Panc1 (cell line): ENCODE measurements at regions not wholly inside any gene's neighbourhood (a gene's known extent, or its start where the extent isn't known, plus 50 kb on each side); places are given as distances from the start of the nearest gene placed in this dataset.

ENCODE experiments used
- POLR2AphosphoS5 ChIP-seq: IDR thresholded peaks from 2 replicates; pipeline ENCODE4 v1.6.1; 2012; ENCODE audit warnings: mild to moderate bottlenecking, low read depth, low read length, moderate library complexity
- TCF7L2 ChIP-seq: IDR thresholded peaks from 2 replicates; pipeline ENCODE4 v1.6.1; 2011; ENCODE audit warnings: mild to moderate bottlenecking, low read depth, low read length, inconsistent platforms
- TF ChIP-seq, protein P1 (sequence below): fragments of 450-650 bp; IDR thresholded peaks from 2 replicates; pipeline ENCODE4 v1.5.1; 2017; ENCODE audit warnings: mild to moderate bottlenecking
- TF ChIP-seq, protein P2 (sequence below), 2 experiments: IDR thresholded peaks; 2 replicates each; pipeline ENCODE4 v1.6.1; 2011 to 2012; ENCODE audit warnings: low read depth in 2 of 2, control low read depth in 1 of 2, low read length in 1 of 2, mild to moderate bottlenecking in 1 of 2, moderate library complexity in 1 of 2; ENCODE audit not compliant: insufficient read depth in 1 of 2

DNA sequence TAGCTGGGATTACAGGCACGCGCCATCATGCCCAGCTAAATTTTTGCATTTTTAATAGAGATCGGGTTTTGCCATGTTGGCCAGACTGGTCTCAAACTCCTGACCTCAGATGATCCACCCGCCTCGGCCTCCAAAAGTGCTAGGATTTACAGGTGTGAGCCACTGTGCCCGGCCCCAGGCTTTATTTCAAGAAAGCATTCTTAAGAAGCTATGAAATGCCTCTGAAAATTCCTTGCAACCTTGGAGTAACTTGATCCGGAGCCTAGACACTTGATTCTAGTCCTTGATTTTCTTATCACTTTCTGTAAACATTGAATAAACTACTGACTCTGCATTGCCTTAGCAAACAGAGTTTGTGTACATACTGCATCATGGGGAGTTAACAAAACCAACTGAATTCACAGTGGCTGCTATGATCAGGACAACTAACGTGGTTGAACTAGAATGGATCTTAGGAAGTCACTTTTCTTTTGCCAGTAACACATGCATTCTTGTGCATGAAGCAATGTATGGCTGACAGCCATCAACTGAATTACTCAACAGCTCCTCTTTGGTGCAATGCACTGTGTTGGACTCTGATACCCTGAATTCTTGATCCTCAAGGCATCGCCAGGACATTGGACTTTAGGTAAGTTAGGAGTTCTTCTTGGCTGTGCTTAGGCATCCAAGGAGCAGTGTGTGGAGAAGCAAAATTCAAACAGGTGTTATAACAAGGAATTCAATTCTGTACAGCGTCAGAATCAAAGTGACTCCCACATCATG, 102.8 kb upstream of the TMEM170B start:
- TF ChIP-seq POLR2AphosphoS5 (no peak), TCF7L2 (no peak)
- TF ChIP-seq, protein P1, sequence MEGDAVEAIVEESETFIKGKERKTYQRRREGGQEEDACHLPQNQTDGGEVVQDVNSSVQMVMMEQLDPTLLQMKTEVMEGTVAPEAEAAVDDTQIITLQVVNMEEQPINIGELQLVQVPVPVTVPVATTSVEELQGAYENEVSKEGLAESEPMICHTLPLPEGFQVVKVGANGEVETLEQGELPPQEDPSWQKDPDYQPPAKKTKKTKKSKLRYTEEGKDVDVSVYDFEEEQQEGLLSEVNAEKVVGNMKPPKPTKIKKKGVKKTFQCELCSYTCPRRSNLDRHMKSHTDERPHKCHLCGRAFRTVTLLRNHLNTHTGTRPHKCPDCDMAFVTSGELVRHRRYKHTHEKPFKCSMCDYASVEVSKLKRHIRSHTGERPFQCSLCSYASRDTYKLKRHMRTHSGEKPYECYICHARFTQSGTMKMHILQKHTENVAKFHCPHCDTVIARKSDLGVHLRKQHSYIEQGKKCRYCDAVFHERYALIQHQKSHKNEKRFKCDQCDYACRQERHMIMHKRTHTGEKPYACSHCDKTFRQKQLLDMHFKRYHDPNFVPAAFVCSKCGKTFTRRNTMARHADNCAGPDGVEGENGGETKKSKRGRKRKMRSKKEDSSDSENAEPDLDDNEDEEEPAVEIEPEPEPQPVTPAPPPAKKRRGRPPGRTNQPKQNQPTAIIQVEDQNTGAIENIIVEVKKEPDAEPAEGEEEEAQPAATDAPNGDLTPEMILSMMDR: no peak
- TF ChIP-seq, protein P2, sequence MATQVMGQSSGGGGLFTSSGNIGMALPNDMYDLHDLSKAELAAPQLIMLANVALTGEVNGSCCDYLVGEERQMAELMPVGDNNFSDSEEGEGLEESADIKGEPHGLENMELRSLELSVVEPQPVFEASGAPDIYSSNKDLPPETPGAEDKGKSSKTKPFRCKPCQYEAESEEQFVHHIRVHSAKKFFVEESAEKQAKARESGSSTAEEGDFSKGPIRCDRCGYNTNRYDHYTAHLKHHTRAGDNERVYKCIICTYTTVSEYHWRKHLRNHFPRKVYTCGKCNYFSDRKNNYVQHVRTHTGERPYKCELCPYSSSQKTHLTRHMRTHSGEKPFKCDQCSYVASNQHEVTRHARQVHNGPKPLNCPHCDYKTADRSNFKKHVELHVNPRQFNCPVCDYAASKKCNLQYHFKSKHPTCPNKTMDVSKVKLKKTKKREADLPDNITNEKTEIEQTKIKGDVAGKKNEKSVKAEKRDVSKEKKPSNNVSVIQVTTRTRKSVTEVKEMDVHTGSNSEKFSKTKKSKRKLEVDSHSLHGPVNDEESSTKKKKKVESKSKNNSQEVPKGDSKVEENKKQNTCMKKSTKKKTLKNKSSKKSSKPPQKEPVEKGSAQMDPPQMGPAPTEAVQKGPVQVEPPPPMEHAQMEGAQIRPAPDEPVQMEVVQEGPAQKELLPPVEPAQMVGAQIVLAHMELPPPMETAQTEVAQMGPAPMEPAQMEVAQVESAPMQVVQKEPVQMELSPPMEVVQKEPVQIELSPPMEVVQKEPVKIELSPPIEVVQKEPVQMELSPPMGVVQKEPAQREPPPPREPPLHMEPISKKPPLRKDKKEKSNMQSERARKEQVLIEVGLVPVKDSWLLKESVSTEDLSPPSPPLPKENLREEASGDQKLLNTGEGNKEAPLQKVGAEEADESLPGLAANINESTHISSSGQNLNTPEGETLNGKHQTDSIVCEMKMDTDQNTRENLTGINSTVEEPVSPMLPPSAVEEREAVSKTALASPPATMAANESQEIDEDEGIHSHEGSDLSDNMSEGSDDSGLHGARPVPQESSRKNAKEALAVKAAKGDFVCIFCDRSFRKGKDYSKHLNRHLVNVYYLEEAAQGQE (IDR thresholded peaks at IDR 0.05; ENCODE audit: insufficient read depth in 1 of 2, low read depth in 2 of 2, low read length in 1 of 2): no peak
